HG03045 (cell line): ENCODE measurements at regions not wholly inside any gene's neighbourhood (a gene's known extent, or its start where the extent isn't known, plus 50 kb on each side); places are given as distances from the start of the nearest gene placed in this dataset.

Source experiments
- ATAC-seq: cut with Tn5 transposase; IDR thresholded peaks from one replicate; pipeline ENCODE4 v1.9.1; 2021; ENCODE audit warnings: mild to moderate bottlenecking, moderate library complexity; ENCODE audit not compliant: unreplicated experiment

- ATAC-seq = no peak
These were observed 265.8 kb upstream of the TAC1 start for GRCh38 chr7:97466071-97466470.

DNA sequence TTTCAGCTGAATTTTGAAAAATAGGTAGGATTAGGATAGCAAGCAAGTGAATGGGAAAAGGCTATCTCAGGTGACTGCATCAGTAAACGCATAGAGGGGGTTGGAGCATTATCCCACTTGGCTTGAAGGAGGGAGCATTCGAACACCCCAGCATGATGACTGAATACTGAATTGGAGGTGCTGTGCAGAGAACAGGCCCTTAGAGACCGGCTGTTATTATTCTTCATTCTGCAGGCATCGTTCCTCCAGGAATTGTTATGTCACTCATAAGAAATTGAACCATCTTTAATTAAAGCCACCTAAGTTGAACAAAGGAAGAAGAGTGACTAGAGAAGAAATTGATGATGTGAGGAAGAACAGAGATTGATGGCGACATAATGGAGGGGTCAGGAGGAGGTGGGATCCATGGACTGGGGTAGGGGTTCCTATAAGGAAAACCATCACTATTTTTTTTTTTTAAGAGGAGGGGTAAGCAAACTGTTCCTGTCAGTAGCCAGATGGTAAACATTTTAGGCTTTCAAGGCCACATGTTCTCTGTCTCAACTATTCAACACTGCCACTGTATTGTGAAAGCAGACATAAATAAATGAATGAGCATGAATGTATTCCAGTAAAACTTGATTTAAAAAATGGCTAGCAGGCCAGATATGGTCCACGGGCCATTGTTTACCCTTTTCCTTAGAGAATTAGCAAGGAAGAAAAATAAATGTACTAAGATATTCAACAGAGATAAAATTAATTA is 264.7 kb upstream of the TAC1 start:
- no peak for ATAC-seq

- no peak for ATAC-seq
These were observed 263.4 kb upstream of the TAC1 start for GRCh38 chr7:97468493-97468892.

DNA sequence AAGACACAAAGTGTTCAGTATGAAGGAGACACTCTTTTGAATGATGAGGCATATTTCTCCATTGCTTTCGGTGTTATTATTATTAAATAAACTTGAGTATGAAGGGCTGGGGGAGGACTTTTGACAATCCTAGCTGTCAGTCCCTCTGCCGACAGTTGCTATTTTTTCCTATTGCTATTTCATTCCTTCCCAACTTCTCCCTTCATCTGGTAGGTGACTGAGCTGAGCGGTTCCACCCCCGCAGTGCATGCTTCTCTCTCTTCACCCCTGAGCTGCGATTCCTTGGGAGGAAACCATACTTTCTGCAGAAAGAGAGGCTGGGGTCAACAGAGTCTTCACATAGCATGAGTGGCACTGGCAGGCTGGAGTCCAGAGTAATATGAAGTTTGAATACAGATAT is 261.2 kb upstream of the TAC1 start:
- ATAC-seq = no peak

DNA sequence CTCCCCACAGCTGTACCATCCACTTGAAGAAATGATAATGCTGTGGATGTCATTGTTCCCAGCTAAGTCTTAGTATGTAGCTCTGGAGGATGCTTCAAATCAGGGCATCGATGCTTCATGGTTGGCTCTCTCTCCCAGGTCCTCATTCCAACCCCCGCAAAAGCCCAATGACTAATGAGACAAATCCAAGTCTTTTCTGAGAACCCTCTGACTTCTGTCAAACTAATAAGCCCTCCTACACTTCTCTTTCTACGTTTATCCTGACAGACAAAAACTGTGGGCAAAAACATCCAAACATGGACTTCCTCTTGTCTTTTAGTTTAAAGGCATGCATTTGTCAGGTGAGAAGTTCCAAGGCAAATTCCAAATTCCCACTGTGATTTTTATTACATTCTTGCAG is 260.4 kb upstream of the TAC1 start:
- ATAC-seq = no peak

- no peak for ATAC-seq
These were observed 252.1 kb upstream of the TAC1 start for GRCh38 chr7:97479740-97480290.

DNA sequence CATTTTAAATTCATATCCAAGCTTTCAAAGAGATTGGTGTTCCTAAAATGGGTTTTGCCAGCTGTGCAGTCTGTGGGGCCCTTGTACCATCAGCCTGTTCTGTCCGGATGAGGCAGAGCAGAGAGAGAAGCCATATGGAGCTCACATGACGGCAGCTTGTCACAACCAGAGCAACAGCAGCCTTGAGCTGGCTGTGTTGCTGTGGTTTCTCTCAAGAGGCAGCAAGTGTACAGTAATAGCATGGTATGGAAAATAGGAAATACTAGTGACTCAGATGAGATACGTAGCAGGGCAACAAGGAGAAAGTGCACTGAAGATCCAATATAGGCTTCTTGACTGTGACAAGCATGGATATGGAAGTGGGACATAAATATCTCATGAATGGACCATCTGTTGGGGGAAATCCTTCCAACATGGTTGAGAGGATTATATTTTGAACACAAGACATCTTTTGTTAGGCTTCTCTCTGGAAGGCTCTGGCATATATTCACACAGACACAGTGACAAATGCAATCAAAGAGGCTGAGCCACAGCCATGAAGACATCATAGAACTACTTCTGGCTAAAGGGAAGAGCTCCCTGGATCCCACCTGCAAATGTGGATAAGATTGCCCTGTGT is 251.0 kb upstream of the TAC1 start:
- no peak for ATAC-seq

DNA sequence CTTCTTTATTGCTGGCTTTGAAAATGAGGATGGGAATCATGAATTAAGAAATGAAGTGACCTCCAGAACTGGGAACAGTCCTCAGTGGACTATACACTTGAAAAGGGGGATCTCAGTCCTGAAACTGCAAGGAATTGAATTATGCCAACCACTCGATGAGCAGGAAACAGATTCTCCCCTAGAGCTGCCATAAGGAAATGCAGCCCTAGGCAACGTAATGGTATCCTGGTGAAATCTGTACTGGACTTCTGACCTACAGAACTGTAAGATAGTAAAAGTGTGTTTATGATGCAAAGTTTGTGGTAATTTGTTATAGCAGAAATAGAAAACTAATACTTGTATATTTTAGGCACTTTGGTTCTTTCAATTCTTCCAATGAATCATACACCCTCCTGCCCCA is 236.4 kb upstream of the TAC1 start:
- ATAC-seq = no peak

- ATAC-seq = no peak
These were observed 232.7 kb upstream of the TAC1 start for GRCh38 chr7:97499204-97499603.

DNA sequence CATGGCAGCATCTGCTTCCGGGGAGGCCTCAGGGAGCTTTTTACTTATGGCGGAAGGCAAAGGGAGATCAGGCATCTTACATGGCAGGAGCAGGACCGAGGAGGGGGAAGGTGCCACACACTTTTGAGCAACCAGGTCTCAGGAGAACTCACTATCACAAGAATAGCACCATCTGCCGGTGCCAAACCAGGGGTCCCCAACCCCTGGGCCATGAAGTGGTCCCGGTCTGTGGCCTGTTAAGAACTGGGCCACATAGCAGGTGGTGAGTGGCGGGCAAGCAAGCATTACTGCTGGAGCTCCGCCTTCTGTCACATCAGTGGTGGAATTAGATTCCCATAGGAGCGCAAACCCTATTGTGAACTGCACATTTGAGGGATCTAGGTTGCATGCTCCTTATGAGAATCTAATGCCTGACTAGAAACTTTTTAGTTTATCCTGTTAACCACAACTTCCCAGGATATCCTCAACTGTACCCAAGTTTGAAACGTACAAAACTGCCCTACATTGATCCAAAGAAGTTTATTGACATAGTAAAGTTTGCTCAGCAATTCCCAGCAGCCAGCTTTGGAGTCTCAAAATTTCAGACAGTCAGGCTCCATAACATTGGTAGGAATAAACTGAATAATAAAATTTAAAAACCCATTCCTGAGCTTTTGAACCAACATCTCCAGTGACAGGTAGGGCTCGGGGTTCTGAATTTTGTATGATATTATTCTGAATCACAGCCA is 228.4 kb upstream of the TAC1 start:
- ATAC-seq = no peak

DNA sequence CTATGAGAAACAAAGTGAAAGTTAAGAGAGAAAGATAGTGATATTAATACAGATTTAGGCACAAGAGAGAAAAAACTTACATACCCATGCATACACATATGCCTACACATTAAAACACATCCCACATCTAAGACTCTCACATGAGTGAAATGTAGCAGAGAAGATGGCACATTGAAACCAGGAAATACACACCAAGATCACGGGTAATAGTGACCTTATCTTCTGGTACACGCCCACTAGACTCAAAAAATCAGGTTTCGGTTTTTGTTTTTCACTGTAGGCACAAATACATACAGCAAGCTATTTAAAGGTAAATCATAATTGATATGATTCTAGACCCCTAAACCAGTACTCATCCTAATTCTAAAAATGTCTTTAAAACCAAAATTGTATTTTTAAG is 225.2 kb upstream of the TAC1 start:
- ATAC-seq = no peak

DNA sequence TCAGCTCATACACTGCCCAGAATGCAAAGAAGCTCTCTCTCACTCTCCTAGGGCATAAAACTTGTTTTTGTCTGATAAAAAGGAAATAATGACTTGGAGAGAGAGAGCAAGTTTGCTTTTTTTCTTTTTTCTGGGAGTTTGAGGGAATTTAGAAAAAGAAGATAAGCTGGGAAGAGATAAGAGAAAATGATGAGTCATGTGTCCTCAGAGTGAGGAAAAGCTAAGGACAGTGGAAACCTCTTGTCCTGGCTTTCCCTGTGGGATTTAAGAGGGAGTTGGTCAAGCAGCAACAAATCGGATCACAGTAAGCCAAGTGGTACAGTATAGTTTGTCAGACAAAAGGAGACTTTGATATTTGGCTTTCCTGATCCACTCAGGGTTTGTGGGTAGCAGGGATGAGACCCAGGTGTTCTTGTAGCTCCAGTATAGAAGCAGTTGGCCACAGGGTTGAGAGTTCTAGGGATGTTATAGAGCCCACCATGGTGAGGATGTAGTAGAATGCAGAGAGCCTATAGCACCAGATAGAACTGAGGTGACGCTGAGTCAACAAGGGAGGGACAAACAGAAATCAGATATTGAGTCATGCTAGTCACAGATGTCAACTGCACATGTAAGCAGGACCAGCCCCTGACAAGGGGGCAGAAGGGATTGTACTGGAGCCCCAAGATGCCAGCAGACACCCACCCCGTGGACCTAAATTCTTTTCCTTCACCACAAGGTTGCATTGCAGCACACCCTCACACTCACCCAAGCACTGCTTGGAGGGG is 219.3 kb upstream of the TAC1 start:
- no peak for ATAC-seq

- no peak for ATAC-seq
These were observed 218.6 kb upstream of the TAC1 start for GRCh38 chr7:97513326-97513725.

DNA sequence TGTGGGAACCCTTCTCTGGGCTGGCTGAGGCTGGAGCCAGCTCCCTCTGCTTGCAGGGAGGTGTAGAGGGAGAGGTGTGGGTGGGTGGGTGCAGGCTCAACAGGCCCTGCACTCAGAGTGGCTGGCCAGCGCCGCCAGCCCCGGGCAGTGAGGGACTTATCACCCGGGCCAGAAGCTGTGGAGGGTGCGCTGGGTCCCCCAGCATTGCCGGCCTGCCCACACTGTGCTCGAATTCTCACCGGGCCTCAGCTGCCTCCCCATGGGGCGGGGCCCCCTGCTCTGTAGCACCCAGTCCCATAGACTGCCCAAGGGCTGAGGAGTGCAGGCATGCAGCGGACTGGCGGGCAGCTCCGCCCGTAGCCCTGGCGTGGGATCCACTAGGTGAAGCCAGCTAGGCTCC is 190.7 kb upstream of the TAC1 start:
- ATAC-seq = no peak

- no peak for ATAC-seq
These were observed 175.9 kb upstream of the TAC1 start for GRCh38 chr7:97555857-97556421.

GRCh38 chr7:97565665-97566064 is 166.2 kb upstream of the TAC1 start:
- no peak for ATAC-seq

- ATAC-seq = no peak
These were observed 158.8 kb upstream of the TAC1 start for GRCh38 chr7:97573065-97573464.

DNA sequence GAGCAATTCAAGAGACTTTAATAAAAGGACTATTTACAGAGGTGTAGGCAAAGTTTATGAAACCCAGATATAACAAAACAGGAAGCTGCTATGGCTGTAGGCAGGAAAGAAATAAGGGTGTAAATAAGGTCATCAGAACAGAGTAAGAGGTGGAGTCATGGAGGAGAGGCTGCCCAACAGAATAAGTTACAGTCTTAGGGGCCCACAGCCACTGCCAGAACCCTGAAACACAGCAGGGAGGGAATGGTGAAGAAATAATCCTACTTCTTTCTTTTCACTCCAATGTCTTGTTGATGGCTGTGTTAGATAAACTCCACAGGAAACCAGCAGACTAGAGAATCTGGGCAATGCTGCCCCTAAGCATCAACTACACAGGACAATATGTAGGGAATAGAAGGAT is 155.8 kb upstream of the TAC1 start:
- ATAC-seq = no peak

DNA sequence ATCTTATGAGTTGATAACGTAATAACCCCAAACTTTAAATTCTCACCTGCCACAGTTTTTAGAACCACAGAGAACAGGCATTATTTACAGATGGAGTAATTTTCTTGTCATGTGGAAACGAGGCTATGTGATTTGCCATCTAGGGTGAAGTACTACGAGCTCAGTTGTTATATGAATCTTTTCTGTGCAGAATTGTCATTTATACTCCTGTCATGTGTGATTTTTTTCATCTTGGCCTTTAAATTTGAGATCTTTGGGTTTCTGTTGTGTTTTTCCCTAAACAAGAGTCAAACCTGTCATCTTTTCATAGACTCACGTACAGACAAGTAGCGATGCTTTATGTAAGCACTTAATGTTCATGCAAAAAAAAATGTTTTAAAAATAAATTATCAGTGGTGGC is 153.7 kb upstream of the TAC1 start:
- ATAC-seq = no peak

- ATAC-seq = no peak
These were observed 151.7 kb upstream of the TAC1 start for GRCh38 chr7:97580205-97580604.

DNA sequence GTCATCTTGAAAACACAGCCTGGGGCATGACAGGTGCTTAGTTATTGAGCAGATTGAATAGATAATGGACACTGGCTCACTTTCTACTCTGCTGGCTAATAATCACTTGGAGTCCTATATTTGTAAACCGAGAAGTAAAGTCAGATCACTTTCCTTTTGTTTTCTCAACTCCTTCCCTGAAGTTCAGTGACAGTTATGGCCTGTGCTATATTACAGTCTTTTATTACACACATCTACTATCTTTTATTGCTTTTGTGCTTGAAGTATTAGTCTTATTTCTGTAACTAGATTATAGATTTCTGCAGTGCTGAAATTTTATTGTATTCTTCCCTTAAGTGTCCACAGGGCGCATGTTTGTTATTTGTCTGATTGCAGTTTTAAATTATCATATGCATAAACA is 136.4 kb upstream of the TAC1 start:
- ATAC-seq = no peak
